Activated T-cell treated with anti-CD3 and anti-CD28 coated beads, Interleukin-2, amount 50 U/mL, for 72 hours (primary cell): ENCODE measurements at regions not wholly inside any gene's neighbourhood (a gene's known extent, or its start where the extent isn't known, plus 50 kb on each side); places are given as distances from the start of the nearest gene placed in this dataset.

Experiments used
- ATAC-seq, 2 donors: fragments of 150-1000 bp; cut with Tn5 transposase; replicated peaks in 1 of 2; 2 replicates each; pipeline ENCODE4 v1.10.0; 2021; ENCODE audit warnings: moderate library complexity in 2 of 2, mild to moderate bottlenecking in 1 of 2
- DNase-seq, 2 donors: peaks; one replicate each; pipeline ENCODE4 v3.0.0; 2021 to 2022; ENCODE audit warnings: mixed read lengths in 1 of 2
- H3K27ac Mint-ChIP-seq: one replicate; pipeline ENCODE4 v1.8.0; 2022; ENCODE audit warnings: mild to moderate bottlenecking, moderate library complexity, mixed read lengths
- H3K27me3 Mint-ChIP-seq: one replicate; pipeline ENCODE4 v1.8.0; 2022; ENCODE audit warnings: low read depth, mixed read lengths
- H3K36me3 Mint-ChIP-seq, 2 donors: one replicate each; pipeline ENCODE4 v1.8.0; 2022; ENCODE audit warnings: mixed read lengths in 2 of 2, mild to moderate bottlenecking in 1 of 2; ENCODE audit not compliant: insufficient read depth in 2 of 2
- H3K4me1 Mint-ChIP-seq: one replicate; pipeline ENCODE4 v1.8.0; 2022; ENCODE audit warnings: low read depth, mixed read lengths
- H3K4me3 Mint-ChIP-seq, 2 donors: one replicate each; pipeline ENCODE4 v1.8.0; 2022; ENCODE audit warnings: mild to moderate bottlenecking in 2 of 2, mixed read lengths in 2 of 2, moderate library complexity in 2 of 2
- H3K9me3 Mint-ChIP-seq, 2 donors: one replicate each; pipeline ENCODE4 v1.8.0; 2022; ENCODE audit warnings: mixed read lengths in 2 of 2

DNA sequence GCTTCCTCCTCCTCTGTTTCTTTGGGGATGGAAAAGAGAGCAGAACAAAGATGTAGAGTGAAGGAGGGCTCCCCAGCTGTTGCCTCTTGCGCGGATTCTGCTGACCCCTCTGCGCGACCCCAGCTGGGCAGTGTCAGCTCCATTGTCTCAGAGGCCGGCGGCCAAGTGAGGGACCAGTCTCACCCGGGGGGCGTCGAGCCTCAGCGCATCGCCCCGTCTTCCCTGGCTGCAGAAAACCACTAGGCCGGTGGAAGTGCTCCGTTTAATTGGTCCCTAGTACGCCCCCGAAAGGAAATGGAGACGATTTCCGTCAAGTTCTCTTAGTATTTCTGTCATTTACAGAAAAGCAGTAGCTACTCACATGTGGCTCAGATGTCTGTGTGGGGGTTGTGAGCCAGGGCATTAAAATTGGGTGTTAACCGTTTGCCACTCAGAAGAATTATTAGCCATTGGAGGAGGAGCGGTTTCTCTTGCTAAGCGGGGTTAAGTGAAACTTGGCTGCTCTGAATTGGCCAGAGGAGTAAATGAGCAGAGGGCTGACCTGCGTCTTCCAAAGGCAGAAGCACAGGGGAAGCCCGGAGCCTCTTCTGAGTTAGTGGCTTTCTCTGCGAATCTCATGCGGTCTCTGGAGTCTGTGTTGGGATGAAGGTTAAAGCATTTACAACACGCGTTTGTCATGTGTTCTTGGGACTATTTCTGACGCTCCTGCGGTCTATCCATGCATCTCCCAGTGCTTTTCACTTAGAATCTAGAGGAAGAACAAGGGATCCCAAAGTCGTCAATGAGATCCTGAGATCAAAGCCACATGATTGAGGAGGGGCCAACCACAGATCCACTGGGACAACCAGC, 132.8 kb upstream of the MYO16 start:
- H3K4me3 Mint-ChIP-seq, result peak overlapping the region; percentile 80 to 83
- H3K9me3 Mint-ChIP-seq, result no peaks in the 10 kb centered on the region
- peaks cover 27% of the 10 kb centered on the region for H3K4me1 Mint-ChIP-seq
- no peak for DNase-seq
- no peak overlapping the region for H3K27ac Mint-ChIP-seq
- peaks cover 0 to 2% of the 10 kb centered on the region in 2 donors for H3K36me3 Mint-ChIP-seq
- H3K27me3 Mint-ChIP-seq, result peaks cover 51% of the 10 kb centered on the region
- peak; percentile 38 to 49 for ATAC-seq

DNA sequence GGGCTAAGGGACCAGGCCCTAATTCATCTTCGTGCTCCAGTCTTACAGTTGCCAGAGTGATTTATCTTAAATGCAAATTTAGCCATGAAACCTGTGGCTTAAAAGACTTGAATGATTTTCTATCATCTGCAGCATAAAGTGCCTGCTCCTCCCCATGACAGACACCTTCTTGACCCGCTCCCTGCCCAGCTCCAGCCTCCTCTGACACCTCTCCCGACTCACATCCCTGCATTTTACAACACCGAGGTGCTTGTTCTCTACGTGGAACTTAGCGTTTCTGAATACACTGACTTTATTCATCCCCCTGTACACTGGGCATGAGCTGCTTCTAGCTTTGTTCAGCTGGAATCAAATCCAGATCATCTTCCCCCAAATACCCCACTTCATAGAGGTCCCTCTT, 128.7 kb upstream of the MYO16 start:
- H3K9me3 Mint-ChIP-seq, result no peaks in the 10 kb centered on the region
- ATAC-seq (no peak), DNase-seq (no peak)
- peaks cover 41% of the 10 kb centered on the region for H3K27me3 Mint-ChIP-seq
- H3K36me3 Mint-ChIP-seq, result no peaks in the 10 kb centered on the region
- H3K27ac Mint-ChIP-seq, result no peak overlapping the region
- peaks cover 22% of the 10 kb centered on the region for H3K4me1 Mint-ChIP-seq
- no peak overlapping the region for H3K4me3 Mint-ChIP-seq

DNA sequence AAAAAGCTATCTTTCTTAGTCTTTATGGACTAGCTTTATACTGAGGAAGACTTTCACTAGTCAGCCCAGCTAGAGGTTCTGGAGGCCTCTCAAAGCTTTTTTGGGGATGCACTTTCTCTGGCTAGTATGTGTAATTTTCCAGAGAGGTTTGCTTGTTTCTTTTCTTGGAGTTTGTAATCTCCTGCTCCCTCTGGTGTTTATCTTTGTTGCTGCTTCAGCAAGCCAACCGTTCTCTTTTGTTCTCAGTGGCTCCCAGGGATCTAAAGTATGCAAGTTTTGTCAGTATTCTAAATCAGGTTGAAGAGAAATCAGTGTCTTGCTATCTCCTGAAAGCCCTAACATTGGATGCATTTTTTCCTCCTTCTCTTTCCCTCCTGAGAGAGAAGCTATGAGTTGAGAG, 121.1 kb upstream of the MYO16 start:
- ATAC-seq, result no peak
- Mint-ChIP-seq H3K27ac (no peak overlapping the region), H3K4me1 (no peaks in the 10 kb centered on the region)

DNA sequence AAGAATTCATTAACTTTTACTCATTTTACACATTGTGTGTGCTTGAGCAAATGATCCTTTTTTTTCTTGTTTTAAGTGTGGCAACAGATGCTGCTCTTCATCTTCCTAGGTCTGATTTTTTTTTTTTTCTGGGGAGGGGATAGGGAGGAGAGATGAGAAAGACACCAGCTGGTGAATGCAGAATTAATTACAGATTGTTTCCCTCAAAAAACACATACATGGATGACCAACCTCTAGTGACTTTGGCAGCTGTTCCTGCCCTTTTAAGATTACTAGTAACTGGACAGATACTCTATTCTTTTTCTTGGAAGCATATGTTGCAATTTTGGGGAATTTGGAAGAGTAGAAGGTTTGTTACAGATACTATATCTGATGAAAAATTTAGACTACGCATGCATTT, 103.6 kb upstream of the MYO16 start:
- peaks cover 6% of the 10 kb centered on the region for H3K27me3 Mint-ChIP-seq
- DNase-seq (no peak), ATAC-seq (no peak)
- no peaks in the 10 kb centered on the region for H3K4me1 Mint-ChIP-seq
- H3K27ac Mint-ChIP-seq, result no peak overlapping the region
- peaks cover 0 to 2% of the 10 kb centered on the region in 2 donors for H3K36me3 Mint-ChIP-seq
- H3K4me3 Mint-ChIP-seq, result no peak overlapping the region
- peaks cover 0 to 1% of the 10 kb centered on the region in 2 donors for H3K9me3 Mint-ChIP-seq

More for the DNA sequence above, 121.1 kb upstream of the MYO16 start:
- H3K27me3 Mint-ChIP-seq, result no peaks in the 10 kb centered on the region
- DNase-seq, result no peak
- no peaks in the 10 kb centered on the region for H3K36me3 Mint-ChIP-seq
- no peaks in the 10 kb centered on the region for H3K9me3 Mint-ChIP-seq
- no peak overlapping the region for H3K4me3 Mint-ChIP-seq

DNA sequence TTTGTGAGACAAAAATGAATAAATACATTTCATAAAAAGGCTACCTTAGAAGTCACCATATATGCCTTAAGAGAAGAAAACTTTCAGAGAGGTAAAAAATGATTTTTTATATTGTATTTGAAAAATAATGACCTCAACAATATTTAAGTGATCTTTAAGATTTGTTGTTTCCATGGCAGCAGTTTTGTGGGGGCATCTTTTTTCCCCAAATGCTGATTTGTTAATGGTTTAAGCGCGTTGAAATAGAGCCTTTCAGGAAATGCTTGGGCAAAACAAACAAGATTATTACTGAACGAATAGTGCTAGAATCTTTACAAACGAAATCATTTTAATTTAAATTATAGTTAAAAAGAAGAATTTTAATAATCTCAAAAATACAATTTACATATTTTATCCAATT, 103.1 kb upstream of the MYO16 start:
- Mint-ChIP-seq H3K27ac (no peak overlapping the region), H3K9me3 (peaks cover 0 to 3% of the 10 kb centered on the region in 2 donors), H3K27me3 (peaks cover 6% of the 10 kb centered on the region), H3K36me3 (peaks cover 0 to 2% of the 10 kb centered on the region in 2 donors), H3K4me3 (no peak overlapping the region), H3K4me1 (no peaks in the 10 kb centered on the region)
- ATAC-seq (no peak), DNase-seq (no peak)

DNA sequence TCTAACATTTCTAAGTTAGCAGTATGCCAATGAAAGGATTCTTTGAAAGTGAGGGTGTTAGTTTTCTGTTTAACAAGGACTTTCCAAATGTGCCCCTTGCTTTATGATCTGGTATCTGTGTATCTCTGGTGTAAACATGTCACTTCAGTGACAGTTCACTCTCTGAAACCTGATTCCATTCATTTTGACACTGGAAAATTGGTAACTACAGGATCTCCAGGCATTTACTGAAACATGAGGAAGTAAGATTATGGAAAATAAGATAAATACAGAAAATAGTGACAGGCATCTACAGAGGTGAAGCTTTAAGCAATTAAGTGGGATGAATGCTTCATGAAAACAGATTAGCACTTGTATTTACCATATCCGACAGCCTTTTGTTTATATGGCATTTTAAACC, 101.6 kb upstream of the MYO16 start:
- Mint-ChIP-seq H3K27me3 (peaks cover 6% of the 10 kb centered on the region), H3K4me3 (no peak overlapping the region), H3K36me3 (peaks cover 0 to 2% of the 10 kb centered on the region in 2 donors), H3K27ac (no peak overlapping the region), H3K4me1 (no peaks in the 10 kb centered on the region), H3K9me3 (peaks cover 0 to 5% of the 10 kb centered on the region in 2 donors)
- ATAC-seq, result no peak
- DNase-seq, result no peak

DNA sequence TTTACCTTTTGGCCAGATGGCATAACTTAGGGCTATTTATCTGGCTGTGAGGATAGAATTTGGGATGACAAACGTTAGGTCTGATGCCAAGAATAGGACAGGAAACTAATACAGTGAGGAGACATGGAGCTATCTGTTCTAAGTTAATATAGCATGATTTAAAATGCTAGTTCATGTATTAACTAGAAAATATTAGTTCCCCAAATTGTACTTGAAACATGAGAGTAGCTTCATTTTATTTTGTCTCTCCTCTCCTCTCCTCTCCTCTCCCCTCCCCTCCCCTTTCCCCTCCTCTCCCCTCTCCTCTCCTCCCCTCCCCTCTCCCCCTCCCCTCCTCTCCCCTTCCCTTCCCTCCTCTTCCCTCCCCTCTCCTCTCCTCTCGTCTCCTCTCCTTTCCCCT, 101.1 kb upstream of the MYO16 start:
- ATAC-seq (no peak), DNase-seq (no peak)
- H3K36me3 Mint-ChIP-seq, result peaks cover 0 to 2% of the 10 kb centered on the region in 2 donors
- peaks cover 6% of the 10 kb centered on the region for H3K27me3 Mint-ChIP-seq
- no peak overlapping the region for H3K27ac Mint-ChIP-seq
- peaks cover 0 to 5% of the 10 kb centered on the region in 2 donors for H3K9me3 Mint-ChIP-seq
- H3K4me3 Mint-ChIP-seq, result no peak overlapping the region
- H3K4me1 Mint-ChIP-seq, result no peaks in the 10 kb centered on the region

DNA sequence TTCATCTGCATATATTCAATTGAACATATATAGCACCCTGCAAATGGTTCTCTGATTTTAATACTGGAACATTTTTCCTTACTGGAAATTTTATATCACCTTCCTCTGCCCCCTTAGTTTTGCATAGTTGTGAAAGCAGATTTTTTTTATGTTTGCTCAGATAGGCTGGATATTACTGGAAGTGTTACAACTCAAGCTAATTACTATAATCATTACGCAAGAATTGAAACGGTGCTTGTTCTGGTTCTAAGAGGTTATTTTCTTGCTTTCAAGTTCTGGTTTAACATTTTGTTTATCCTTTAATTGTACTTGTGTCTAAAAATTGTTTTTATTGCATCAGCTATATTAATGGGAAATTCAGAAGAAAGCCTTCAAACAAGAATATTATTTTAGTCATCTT, 95.6 kb upstream of the MYO16 start:
- Mint-ChIP-seq H3K36me3 (no peaks in the 10 kb centered on the region), H3K27ac (no peak overlapping the region), H3K27me3 (peaks cover 10% of the 10 kb centered on the region), H3K9me3 (peaks cover 0 to 7% of the 10 kb centered on the region in 2 donors), H3K4me3 (no peak overlapping the region), H3K4me1 (no peaks in the 10 kb centered on the region)
- no peak for DNase-seq
- no peak for ATAC-seq

DNA sequence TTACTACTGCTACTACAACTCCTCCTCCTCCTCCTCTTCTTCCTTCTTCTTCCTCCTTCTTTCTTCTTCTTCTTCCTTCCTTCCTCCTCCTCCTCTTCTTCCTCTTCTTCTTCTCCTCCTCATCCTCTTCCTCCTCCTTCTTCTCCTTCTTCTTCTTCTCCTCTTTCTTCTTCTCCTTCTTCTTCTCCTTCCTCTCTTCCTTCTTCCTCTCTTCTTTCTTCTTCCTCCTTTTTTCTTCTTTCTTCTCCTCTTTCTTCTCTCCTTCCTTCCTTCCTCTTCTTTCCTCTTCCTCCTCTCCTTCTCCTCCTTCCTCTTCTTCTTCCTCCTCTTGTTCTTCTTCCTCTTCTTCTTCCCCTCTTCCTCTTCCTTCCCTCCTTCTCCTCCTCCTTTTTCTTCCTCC, 94.7 kb upstream of the MYO16 start:
- no peak overlapping the region for H3K4me3 Mint-ChIP-seq
- ATAC-seq, result no peak
- H3K27me3 Mint-ChIP-seq, result peaks cover 6% of the 10 kb centered on the region
- DNase-seq, result no peak
- peaks cover 0 to 7% of the 10 kb centered on the region in 2 donors for H3K9me3 Mint-ChIP-seq
- no peak overlapping the region for H3K27ac Mint-ChIP-seq
- H3K36me3 Mint-ChIP-seq, result no peaks in the 10 kb centered on the region
- no peaks in the 10 kb centered on the region for H3K4me1 Mint-ChIP-seq

DNA sequence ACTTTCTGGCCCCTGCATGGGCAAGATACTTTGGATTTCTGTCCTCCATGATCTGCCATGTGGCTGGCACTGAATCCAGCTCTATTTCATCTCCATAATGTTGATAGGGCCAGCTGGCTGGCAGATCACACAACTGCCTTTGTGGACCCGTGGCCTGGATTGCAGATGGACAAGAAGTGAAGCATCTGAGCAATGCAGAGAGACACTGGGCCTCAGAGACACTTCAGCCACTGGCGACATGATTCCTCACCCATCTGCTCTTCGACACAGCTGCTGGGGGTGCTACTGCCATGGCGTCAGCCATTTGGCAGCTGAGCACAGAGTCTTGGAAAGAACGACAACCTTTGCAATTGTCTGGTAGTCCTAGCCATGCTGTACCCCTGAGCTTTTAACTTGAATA, 79.5 kb upstream of the MYO16 start:
- Mint-ChIP-seq H3K4me3 (no peak overlapping the region), H3K4me1 (no peaks in the 10 kb centered on the region), H3K9me3 (peaks cover 4 to 7% of the 10 kb centered on the region in 2 donors), H3K27me3 (no peaks in the 10 kb centered on the region), H3K36me3 (peaks cover 1 to 3% of the 10 kb centered on the region in 2 donors), H3K27ac (no peak overlapping the region)
- DNase-seq, result no peak
- no peak for ATAC-seq

DNA sequence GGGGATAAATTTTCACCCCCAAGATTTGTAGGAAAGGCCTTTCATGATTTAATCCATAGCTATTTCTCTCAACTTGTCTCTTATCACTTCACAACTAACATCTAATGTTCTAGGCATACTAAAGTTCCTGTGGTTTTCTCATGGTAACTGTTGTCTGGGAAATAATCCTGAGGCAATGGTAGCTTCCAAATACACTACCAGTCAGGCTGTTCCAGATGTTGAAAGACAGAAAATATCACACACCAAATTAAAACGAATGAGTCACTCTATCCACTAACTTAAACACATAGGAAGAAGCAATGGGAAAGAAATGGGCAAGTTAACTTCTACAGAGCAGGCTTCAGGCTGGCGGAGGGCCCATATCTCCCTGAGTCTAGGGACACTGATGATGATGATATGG, 77.7 kb upstream of the MYO16 start:
- peaks cover 1 to 3% of the 10 kb centered on the region in 2 donors for H3K36me3 Mint-ChIP-seq
- no peak overlapping the region for H3K27ac Mint-ChIP-seq
- no peaks in the 10 kb centered on the region for H3K4me1 Mint-ChIP-seq
- no peaks in the 10 kb centered on the region for H3K27me3 Mint-ChIP-seq
- H3K4me3 Mint-ChIP-seq, result no peak overlapping the region
- H3K9me3 Mint-ChIP-seq, result peaks cover 4 to 5% of the 10 kb centered on the region in 2 donors
- DNase-seq, result no peak
- no peak for ATAC-seq

DNA sequence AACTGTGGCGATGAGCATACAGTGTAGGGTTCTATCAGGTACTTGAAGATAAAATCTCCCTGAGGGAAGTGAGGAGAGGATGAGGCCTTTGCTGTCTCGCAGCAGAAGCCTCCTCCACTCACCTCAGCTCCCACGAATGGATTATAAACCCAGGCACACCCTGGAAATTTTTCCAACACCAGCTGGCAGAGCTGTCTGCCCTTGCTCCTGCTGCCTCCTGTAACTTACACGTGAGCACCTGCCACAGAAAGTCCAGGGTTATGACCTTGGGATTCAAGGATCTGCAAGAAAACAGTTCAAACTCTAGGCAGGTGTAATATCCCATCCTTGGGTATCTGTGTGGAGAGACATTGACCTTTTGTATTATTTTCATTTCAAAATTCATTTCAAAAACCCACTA, 70.9 kb upstream of the MYO16 start:
- DNase-seq (no peak), ATAC-seq (no peak)
- no peaks in the 10 kb centered on the region for H3K36me3 Mint-ChIP-seq
- no peak overlapping the region for H3K4me3 Mint-ChIP-seq
- no peaks in the 10 kb centered on the region for H3K9me3 Mint-ChIP-seq
- H3K27ac Mint-ChIP-seq, result no peak overlapping the region
- H3K4me1 Mint-ChIP-seq, result no peaks in the 10 kb centered on the region
- H3K27me3 Mint-ChIP-seq, result no peaks in the 10 kb centered on the region

DNA sequence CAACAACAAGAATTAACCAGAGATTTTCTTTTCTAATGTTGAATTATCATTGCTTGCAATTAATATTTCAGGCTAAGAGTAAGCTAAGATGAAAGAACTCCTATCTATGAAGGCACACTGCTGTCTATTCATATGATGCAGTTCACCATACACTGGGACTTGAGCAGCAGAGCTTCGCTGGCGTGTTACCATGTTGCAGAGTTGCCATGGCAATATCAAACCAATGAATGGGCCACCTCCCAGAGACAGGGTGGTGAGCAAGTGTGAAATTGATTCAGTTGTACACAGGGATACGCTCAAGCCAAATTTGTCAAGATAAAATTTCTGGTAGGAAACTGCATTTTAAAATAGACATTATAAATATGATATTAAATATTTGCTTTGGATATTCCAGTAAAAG, 69.3 kb upstream of the MYO16 start:
- ATAC-seq (no peak), DNase-seq (no peak)
- Mint-ChIP-seq H3K4me3 (no peak overlapping the region), H3K27me3 (no peaks in the 10 kb centered on the region), H3K4me1 (no peaks in the 10 kb centered on the region), H3K27ac (no peak overlapping the region), H3K36me3 (no peaks in the 10 kb centered on the region), H3K9me3 (no peaks in the 10 kb centered on the region)

DNA sequence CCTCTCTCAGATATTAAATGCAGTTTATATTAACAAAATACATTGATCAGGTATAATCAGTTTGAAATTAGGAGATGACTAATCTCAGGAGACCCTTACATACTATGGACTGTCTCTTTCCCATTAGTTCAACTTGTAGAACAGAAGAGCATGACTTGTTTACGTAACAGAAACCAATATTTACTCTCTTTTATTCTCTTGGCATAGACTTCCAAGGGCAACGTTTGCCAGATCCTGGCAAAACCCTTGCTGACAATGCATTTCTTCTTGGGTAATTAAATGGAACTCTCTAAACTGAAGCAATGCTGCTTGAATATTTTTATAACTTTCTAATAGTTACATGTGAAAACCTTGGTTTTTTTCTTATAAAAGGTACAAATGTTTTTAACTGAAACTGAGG, 68.3 kb upstream of the MYO16 start:
- Mint-ChIP-seq H3K4me3 (no peak overlapping the region), H3K27me3 (no peaks in the 10 kb centered on the region), H3K4me1 (no peaks in the 10 kb centered on the region), H3K27ac (no peak overlapping the region), H3K36me3 (no peaks in the 10 kb centered on the region), H3K9me3 (no peaks in the 10 kb centered on the region)
- ATAC-seq (no peak), DNase-seq (no peak)
